H1 (cell line): ENCODE measurements at regions not wholly inside any gene's neighbourhood (a gene's known extent, or its start where the extent isn't known, plus 50 kb on each side); places are given as distances from the start of the nearest gene placed in this dataset.

Experiments used
- CTCF ChIA-PET: fragments of 300-600 bp; sonication (Branson Sonifier 250); formaldehyde crosslinking; loops from one replicate; lab custom pipeline; 2021; ENCODE audit not compliant: partially characterized antibody; lab: Charles Lee
- POLR2A ChIA-PET: fragments of 300-600 bp; sonication (Branson Sonifier 250); formaldehyde crosslinking; loops from one replicate; lab custom pipeline; 2021; ENCODE audit warnings: inconsistent platforms; ENCODE audit not compliant: partially characterized antibody; lab: Charles Lee
- DNase-seq, 2 experiments: peaks; one replicate each; pipeline versions ENCODE4 v3.0.0 to v3.0.0-alpha.2; 2010 to 2022; ENCODE audit warnings: low spot score in 2 of 2, low read depth in 1 of 2, mixed read lengths in 1 of 2
- FAIRE-seq: peaks from 2 replicates; lab custom pipeline; 2011; peaks lifted over from hg19 to GRCh38; lab: Jason Lieb, UNC
- H2AFZ ChIP-seq: 2 replicates; pipeline ENCODE4 v1.8.1; 2012; ENCODE audit warnings: low read length, inconsistent platforms
- H2AK5ac ChIP-seq: 2 replicates; pipeline ENCODE4 v1.6.1; 2013; ENCODE audit warnings: low read depth, low read length
- H2BK120ac ChIP-seq: replicated peaks from 2 replicates; pipeline ENCODE3; 2013; ENCODE audit warnings: low read depth, low read length, inconsistent platforms
- H2BK12ac ChIP-seq: 2 replicates; pipeline ENCODE4 v1.6.1; 2013; ENCODE audit warnings: low read depth, low read length
- H2BK15ac ChIP-seq: 2 replicates; pipeline ENCODE4 v1.6.1; 2013; ENCODE audit warnings: low read length
- H2BK20ac ChIP-seq: 2 replicates; pipeline ENCODE4 v1.6.1; 2013; ENCODE audit warnings: low read length
- H2BK5ac ChIP-seq: 2 replicates; pipeline ENCODE4 v1.6.1; 2013; ENCODE audit warnings: low read depth, low read length
- H3K14ac ChIP-seq: 2 replicates; pipeline ENCODE4 v1.6.1; 2013; ENCODE audit warnings: inconsistent platforms; ENCODE audit not compliant: insufficient read length
- H3K18ac ChIP-seq: 2 replicates; pipeline ENCODE4 v1.6.1; 2013; ENCODE audit warnings: low read length; ENCODE audit errors: extremely low read depth
- H3K23ac ChIP-seq: 2 replicates; pipeline ENCODE4 v1.6.1; 2013; ENCODE audit warnings: inconsistent platforms; ENCODE audit not compliant: insufficient read length
- H3K23me2 ChIP-seq: 2 replicates; pipeline ENCODE4 v1.6.1; 2013; ENCODE audit warnings: low read depth, low read length
- H3K27ac ChIP-seq: 2 replicates; pipeline ENCODE4 v1.6.1; 2011; ENCODE audit warnings: low read depth, low read length, inconsistent platforms
- H3K27me3 ChIP-seq, 4 experiments: replicated peaks in 1 of 4; 1 replicate in 1 of 4; 2 replicates in 3 of 4; pipeline versions ENCODE4 v1.6.1 to v1.8.1; 2011 to 2013; ENCODE audit warnings: low read length in 3 of 4, mild to moderate bottlenecking in 3 of 4, inconsistent platforms in 2 of 4, mixed read lengths in 2 of 4, moderate library complexity in 1 of 4; ENCODE audit not compliant: control insufficient read depth in 3 of 4, insufficient read depth in 3 of 4; ENCODE audit errors: extremely low read depth in 1 of 4
- H3K36me3 ChIP-seq, 4 experiments: 2 replicates each; pipeline versions ENCODE4 v1.6.1 to v1.8.1; 2011 to 2013; ENCODE audit warnings: mild to moderate bottlenecking in 4 of 4, low read length in 3 of 4, moderate library complexity in 2 of 4, control low read depth in 1 of 4, inconsistent platforms in 1 of 4; ENCODE audit not compliant: insufficient read depth in 4 of 4, control insufficient read depth in 2 of 4
- H3K4ac ChIP-seq: replicated peaks from 2 replicates; pipeline ENCODE3; 2013; ENCODE audit warnings: low read length, low read depth, mixed read lengths, inconsistent platforms; ENCODE audit not compliant: insufficient read length
- H3K4me1 ChIP-seq, 4 experiments: replicated peaks in 1 of 4; 1 replicate in 1 of 4; 2 replicates in 3 of 4; pipeline versions ENCODE4 v1.6.1 to v1.8.1; 2011 to 2013; ENCODE audit warnings: low read length in 3 of 4, inconsistent platforms in 2 of 4, mixed read lengths in 1 of 4; ENCODE audit not compliant: insufficient read depth in 4 of 4, control insufficient read depth in 3 of 4
- H3K4me2 ChIP-seq, 2 experiments: 2 replicates each; pipeline versions ENCODE4 v1.6.1 to v1.8.1; 2011 to 2013; ENCODE audit warnings: low read depth in 2 of 2, low read length in 2 of 2, control low read depth in 1 of 2, inconsistent platforms in 1 of 2, mild to moderate bottlenecking in 1 of 2; ENCODE audit not compliant: insufficient read depth in 1 of 2
- H3K4me3 ChIP-seq, 4 experiments: fragments of 200-600, 300-600 bp in 1 of 4; sonication (generic), shearing (Covaris generic), sonication (Bioruptor Twin) in 1 of 4; 2 replicates each; pipeline versions ENCODE4 v1.5.1 to v1.8.1; 2011 to 2016; ENCODE audit warnings: low read length in 4 of 4, low read depth in 3 of 4, control low read depth in 2 of 4, inconsistent platforms in 2 of 4, mild to moderate bottlenecking in 2 of 4, mixed read lengths in 1 of 4, moderate library complexity in 1 of 4; ENCODE audit not compliant: insufficient read depth in 2 of 4; ENCODE audit errors: extremely low read depth in 1 of 4
- H3K56ac ChIP-seq: replicated peaks from 2 replicates; pipeline ENCODE3; 2013; ENCODE audit warnings: low read depth, mild to moderate bottlenecking, mixed read lengths, low read length, inconsistent platforms; ENCODE audit not compliant: insufficient read length
- H3K79me1 ChIP-seq: 2 replicates; pipeline ENCODE4 v1.6.1; 2013; ENCODE audit warnings: low read depth, low read length, control low read depth
- H3K79me2 ChIP-seq, 2 experiments: 2 replicates each; pipeline versions ENCODE4 v1.6.1 to v1.8.1; 2012 to 2013; ENCODE audit warnings: low read length in 2 of 2, mild to moderate bottlenecking in 2 of 2, inconsistent platforms in 1 of 2; ENCODE audit not compliant: insufficient read depth in 2 of 2, control insufficient read depth in 1 of 2
- H3K9ac ChIP-seq, 4 experiments: replicated peaks in 1 of 4; 1 replicate in 1 of 4; 2 replicates in 3 of 4; pipeline versions ENCODE4 v1.6.1 to v1.8.1; 2011 to 2013; ENCODE audit warnings: low read depth in 3 of 4, low read length in 3 of 4, control low read depth in 2 of 4, mild to moderate bottlenecking in 2 of 4, moderate library complexity in 2 of 4, inconsistent platforms in 1 of 4; ENCODE audit errors: extremely low read depth in 1 of 4
- H3K9me3 ChIP-seq, 2 experiments: 2 replicates each; pipeline versions ENCODE4 v1.6.1 to v1.8.1; 2012 to 2013; ENCODE audit warnings: mild to moderate bottlenecking in 2 of 2, moderate library complexity in 2 of 2, control low read depth in 1 of 2, inconsistent platforms in 1 of 2, low read depth in 1 of 2, low read length in 1 of 2, mixed read lengths in 1 of 2; ENCODE audit not compliant: insufficient read depth in 2 of 2
- H4K20me1 ChIP-seq, 2 experiments: replicated peaks in 1 of 2; 2 replicates each; pipeline versions ENCODE3 to v1.8.1; 2011 to 2013; ENCODE audit warnings: inconsistent platforms in 2 of 2, low read length in 2 of 2, mild to moderate bottlenecking in 1 of 2; ENCODE audit not compliant: insufficient read depth in 2 of 2, control insufficient read depth in 1 of 2
- H4K5ac ChIP-seq: 2 replicates; pipeline ENCODE4 v1.6.1; 2013; ENCODE audit warnings: low read length, low read depth, mixed read lengths, inconsistent platforms; ENCODE audit not compliant: insufficient read length
- H4K8ac ChIP-seq: 2 replicates; pipeline ENCODE4 v1.8.0; 2013; ENCODE audit warnings: mild to moderate bottlenecking, moderate library complexity, low read length, inconsistent platforms; ENCODE audit not compliant: insufficient read depth; ENCODE audit errors: extremely low read depth
- H4K91ac ChIP-seq: replicated peaks from 2 replicates; pipeline ENCODE3; 2013; ENCODE audit warnings: low read length, mixed read lengths, inconsistent platforms; ENCODE audit not compliant: insufficient read length
- ATF2 ChIP-seq: IDR thresholded peaks from 2 replicates; pipeline ENCODE4 v1.6.1; 2012; ENCODE audit warnings: low read length, inconsistent platforms
- BACH1 ChIP-seq: IDR thresholded peaks from 2 replicates; pipeline ENCODE4 v1.6.1; 2012; ENCODE audit warnings: low read length, improper control_type of control experiment
- CBX8 ChIP-seq: fragments of 300-800, 300-1000 bp; sonication (generic); IDR thresholded peaks from 2 replicates; pipeline ENCODE4 v1.7.1; 2016; ENCODE audit warnings: low read depth, low read length, borderline replicate concordance
- CEBPB ChIP-seq: IDR thresholded peaks from 2 replicates; pipeline ENCODE4 v1.6.1; 2012; ENCODE audit warnings: low read depth, low read length
- E2F6 ChIP-seq: IDR thresholded peaks from 2 replicates; pipeline ENCODE4 v1.6.1; 2012; ENCODE audit warnings: inconsistent platforms
- EZH2 ChIP-seq: fragments of 200-600 bp; sonication (generic); IDR thresholded peaks from 2 replicates; pipeline ENCODE4 v1.7.1; 2012; ENCODE audit warnings: low read depth, mild to moderate bottlenecking, moderate library complexity, low read length, inconsistent platforms; ENCODE audit not compliant: severe bottlenecking
- HDAC6 ChIP-seq: IDR thresholded peaks from one replicate; pipeline ENCODE4 v1.7.1; 2012; ENCODE audit warnings: low read depth, mild to moderate bottlenecking, inconsistent platforms, low read length, moderate library complexity
- NANOG ChIP-seq: IDR thresholded peaks from 2 replicates; pipeline ENCODE4 v1.6.1; 2011; ENCODE audit warnings: low read length, low read depth, mild to moderate bottlenecking, inconsistent platforms; ENCODE audit not compliant: insufficient read depth, poor library complexity, severe bottlenecking
- PHF8 ChIP-seq: fragments of 200-600 bp; sonication (generic); conservative IDR thresholded peaks from 2 replicates; pipeline ENCODE4 v1.7.1; 2012; ENCODE audit warnings: low read depth, mild to moderate bottlenecking, inconsistent platforms, low read length, moderate library complexity
- RFX5 ChIP-seq: IDR thresholded peaks from 2 replicates; pipeline ENCODE4 v1.6.1; 2011; ENCODE audit warnings: low read depth, low read length, improper control_type of control experiment, borderline replicate concordance
- TAF7 ChIP-seq: optimal IDR thresholded peaks from 2 replicates; pipeline ENCODE3; 2011; ENCODE audit warnings: low read depth, mild to moderate bottlenecking, inconsistent platforms, low read length, moderate library complexity, borderline replicate concordance
- TBP ChIP-seq: IDR thresholded peaks from 2 replicates; pipeline ENCODE4 v1.6.1; 2011; ENCODE audit warnings: low read depth, low read length, improper control_type of control experiment
- YY1 ChIP-seq: IDR thresholded peaks from 2 replicates; pipeline ENCODE4 v1.6.1; 2011; ENCODE audit warnings: low read depth, mild to moderate bottlenecking, low read length
- WGBS, 2 experiments: shearing (Covaris generic) in 1 of 2; methylation state at CpG; one replicate each; pipeline versions ENCODE4 v1.1.6 to v1.1.7; 2013 to 2015; ENCODE audit warnings: low lambda C conversion rate in 2 of 2, mixed read lengths in 2 of 2, inconsistent platforms in 1 of 2, low coverage in 1 of 2, missing lambda C conversion rate in 1 of 2; ENCODE audit not compliant: insufficient replicate concordance in 2 of 2, insufficient coverage in 1 of 2, insufficient read length in 1 of 2; ENCODE audit errors: extremely low coverage in 1 of 2, missing lambda C conversion rate in 1 of 2; 5-methylcytosine and 5-hydroxymethylcytosine counted together

GRCh38 chrX:4935401-4935800 is 1222.0 kb upstream of the PRKX start:
- H3K4me3 ChIP-seq: no peak overlapping the region
- H3K36me3 ChIP-seq: no peaks in the 10 kb centered on the region
- H4K8ac ChIP-seq: no peak overlapping the region
- no peak overlapping the region for H2AFZ ChIP-seq
- H3K23ac ChIP-seq: no peak overlapping the region
- H2BK5ac ChIP-seq: no peak overlapping the region
- no peaks in the 10 kb centered on the region for H4K20me1 ChIP-seq
- no peak overlapping the region for H2BK120ac ChIP-seq
- no peak overlapping the region for H3K27ac ChIP-seq
- no peak overlapping the region for H3K18ac ChIP-seq
- no peak overlapping the region for H3K9ac ChIP-seq
- no peak overlapping the region for H2BK20ac ChIP-seq
- whole genome bisulfite sequencing, 2 experiments: 100% methylated on average over 2 of the region's 2 CpGs; no CpG with 5 or more reads in 1 of the 2 experiments
- H2AK5ac ChIP-seq: no peak overlapping the region
- no peaks in the 10 kb centered on the region for H3K79me2 ChIP-seq
- no peak overlapping the region for H3K56ac ChIP-seq
- no peak overlapping the region for H2BK12ac ChIP-seq
- H4K5ac ChIP-seq: no peak overlapping the region
- FAIRE-seq: no peak
- CTCF ChIA-PET: no interaction called here
- H3K4me1 ChIP-seq: no peaks in the 10 kb centered on the region
- no peaks in the 10 kb centered on the region for H3K79me1 ChIP-seq
- H3K9me3 ChIP-seq: no peaks in the 10 kb centered on the region
- H3K4me2 ChIP-seq: no peak overlapping the region
- no peak for DNase-seq
- H3K14ac ChIP-seq: no peak overlapping the region
- H3K23me2 ChIP-seq: no peaks in the 10 kb centered on the region
- POLR2A ChIA-PET: no interaction called here
- H3K4ac ChIP-seq: no peak overlapping the region
- no peak overlapping the region for H4K91ac ChIP-seq
- H2BK15ac ChIP-seq: no peak overlapping the region
- H3K27me3 ChIP-seq: no peaks in the 10 kb centered on the region
- TF ChIP-seq CEBPB (no peak), RFX5 (no peak), YY1 (no peak), PHF8 (no peak), CBX8 (no peak), TAF7 (no peak), TBP (no peak), ATF2 (no peak), NANOG (no peak), E2F6 (no peak), HDAC6 (no peak), EZH2 (no peak), BACH1 (no peak)
